ENCODE measurements at regions not wholly inside any gene's neighbourhood (a gene's known extent, or its start where the extent isn't known, plus 50 kb on each side); places are given as distances from the start of the nearest gene placed in this dataset.

DNA sequence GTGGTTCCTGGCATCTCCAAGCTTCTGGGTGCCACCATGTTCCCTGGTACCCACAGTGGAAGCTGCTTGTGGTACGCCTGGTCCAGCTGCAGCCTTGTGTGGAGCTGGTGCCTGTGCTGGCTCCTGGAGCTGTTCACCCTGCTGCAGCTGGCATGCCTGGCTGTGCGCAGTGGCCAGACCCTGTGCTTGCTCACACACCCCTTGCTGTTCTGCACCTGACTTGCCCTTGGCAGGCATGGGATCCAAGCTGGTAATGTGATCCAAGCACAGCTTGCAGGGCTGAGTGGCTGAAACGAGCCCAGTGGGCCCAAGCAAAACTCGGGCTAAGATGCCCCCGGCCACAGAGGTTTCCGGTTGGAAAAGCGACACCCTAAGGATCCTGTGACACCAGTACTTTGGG lies 104.7 kb upstream of the CLMP start:
- H2AFZ ChIP-seq (ENCODE audit: low read length) = no peak overlapping the region
- TF ChIP-seq, protein P1, sequence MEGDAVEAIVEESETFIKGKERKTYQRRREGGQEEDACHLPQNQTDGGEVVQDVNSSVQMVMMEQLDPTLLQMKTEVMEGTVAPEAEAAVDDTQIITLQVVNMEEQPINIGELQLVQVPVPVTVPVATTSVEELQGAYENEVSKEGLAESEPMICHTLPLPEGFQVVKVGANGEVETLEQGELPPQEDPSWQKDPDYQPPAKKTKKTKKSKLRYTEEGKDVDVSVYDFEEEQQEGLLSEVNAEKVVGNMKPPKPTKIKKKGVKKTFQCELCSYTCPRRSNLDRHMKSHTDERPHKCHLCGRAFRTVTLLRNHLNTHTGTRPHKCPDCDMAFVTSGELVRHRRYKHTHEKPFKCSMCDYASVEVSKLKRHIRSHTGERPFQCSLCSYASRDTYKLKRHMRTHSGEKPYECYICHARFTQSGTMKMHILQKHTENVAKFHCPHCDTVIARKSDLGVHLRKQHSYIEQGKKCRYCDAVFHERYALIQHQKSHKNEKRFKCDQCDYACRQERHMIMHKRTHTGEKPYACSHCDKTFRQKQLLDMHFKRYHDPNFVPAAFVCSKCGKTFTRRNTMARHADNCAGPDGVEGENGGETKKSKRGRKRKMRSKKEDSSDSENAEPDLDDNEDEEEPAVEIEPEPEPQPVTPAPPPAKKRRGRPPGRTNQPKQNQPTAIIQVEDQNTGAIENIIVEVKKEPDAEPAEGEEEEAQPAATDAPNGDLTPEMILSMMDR (conservative IDR thresholded peaks at IDR 0.05 in 1 of 2, IDR thresholded peaks at IDR 0.05 in 1 of 2; ENCODE audit: low read depth in 1 of 2, low read length in 2 of 2) = no peak
- TF ChIP-seq EZH2 (IDR thresholded peaks at IDR 0.05; ENCODE audit: low read length, missing control alignments) = no peak
- DNase-seq (ENCODE audit: low read depth in 2 of 2) = no peak
- no peak overlapping the region for H3K9ac ChIP-seq (ENCODE audit: insufficient read depth, low read length)
- H3K4me3 ChIP-seq (replicated peaks in 1 of 4; ENCODE audit: control extremely low read depth in 1 of 4, insufficient read depth in 1 of 4, low read depth in 3 of 4, low read length in 4 of 4) = no peak overlapping the region
- no peaks in the 10 kb centered on the region for H3K9me3 ChIP-seq (ENCODE audit: control insufficient read depth, insufficient read depth, low read depth, low read length)
- peaks cover 2% of the 10 kb centered on the region for H3K4me1 ChIP-seq (ENCODE audit: control insufficient read depth, extremely low read depth, insufficient read depth, low read length)
- H3K79me2 ChIP-seq (ENCODE audit: control insufficient read depth, insufficient read depth, low read length) = no peaks in the 10 kb centered on the region
- H3K27me3 ChIP-seq (ENCODE audit: control insufficient read depth, insufficient read depth, low read length) = peaks cover 16% of the 10 kb centered on the region
- no peak overlapping the region for H3K27ac ChIP-seq (ENCODE audit: insufficient read depth, low read length)
- H3K36me3 ChIP-seq (ENCODE audit: control insufficient read depth, insufficient read depth, low read length) = no peaks in the 10 kb centered on the region
- H4K20me1 ChIP-seq (ENCODE audit: control insufficient read depth, extremely low read depth, insufficient read depth, low read length) = no peaks in the 10 kb centered on the region
- no peak overlapping the region for H3K4me2 ChIP-seq (ENCODE audit: extremely low read depth, insufficient read depth, low read length)

DNA sequence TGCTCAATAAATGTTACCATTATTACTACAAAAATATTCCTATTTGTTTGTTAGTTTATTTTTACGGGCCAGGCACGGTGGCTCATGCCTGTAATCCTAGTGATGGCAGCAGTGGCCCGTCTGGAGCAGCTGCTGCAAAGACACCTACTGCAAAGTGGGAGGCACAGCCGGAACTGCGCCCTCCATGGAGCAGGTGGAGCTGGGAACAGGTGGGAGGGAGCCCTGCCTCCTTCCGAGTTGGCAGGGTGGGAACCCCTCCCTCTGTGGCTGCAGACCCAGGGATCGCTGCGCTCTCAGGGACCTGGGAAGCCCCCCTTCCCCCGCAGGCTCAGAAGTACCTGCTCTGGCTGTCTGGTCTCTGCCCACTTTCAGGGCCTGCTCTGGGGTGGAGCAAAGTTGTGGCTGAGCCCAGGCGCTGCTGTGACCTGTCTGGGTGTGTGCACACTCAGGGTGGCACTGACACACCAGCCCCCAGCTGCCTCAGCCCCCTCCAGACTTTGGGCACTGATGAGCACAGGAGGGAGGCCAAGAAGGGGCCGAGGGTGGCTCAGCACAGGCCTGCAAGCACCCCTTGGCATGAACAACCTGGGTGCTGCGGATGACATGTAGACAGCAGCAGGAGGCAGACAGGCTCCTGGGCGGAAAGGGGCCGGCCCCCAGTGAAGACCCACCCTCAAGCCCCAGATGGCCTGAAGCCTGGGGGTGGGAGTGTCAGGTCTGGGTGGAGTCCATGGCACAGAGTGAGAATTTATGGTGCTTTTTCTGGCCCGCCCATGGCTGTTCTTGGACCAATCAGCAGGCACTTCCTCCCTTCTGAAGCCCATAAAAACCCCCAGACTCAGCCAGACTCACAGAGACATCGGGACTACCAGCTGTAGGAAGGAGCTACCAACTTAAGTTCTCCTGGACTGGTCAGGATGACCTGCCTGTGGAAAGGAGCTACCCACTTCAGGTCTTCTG lies 103.7 kb upstream of the CLMP start:
- Histone ChIP-seq H3K9me3 (ENCODE audit: control insufficient read depth, insufficient read depth, low read depth, low read length) (no peaks in the 10 kb centered on the region), H3K4me1 (ENCODE audit: control insufficient read depth, extremely low read depth, insufficient read depth, low read length) (peaks cover 2% of the 10 kb centered on the region), H3K4me2 (ENCODE audit: extremely low read depth, insufficient read depth, low read length) (no peak overlapping the region), H3K27me3 (ENCODE audit: control insufficient read depth, insufficient read depth, low read length) (peaks cover 16% of the 10 kb centered on the region), H3K79me2 (ENCODE audit: control insufficient read depth, insufficient read depth, low read length) (no peaks in the 10 kb centered on the region), H3K27ac (ENCODE audit: insufficient read depth, low read length) (no peak overlapping the region), H3K4me3 (replicated peaks in 1 of 4; ENCODE audit: control extremely low read depth in 1 of 4, insufficient read depth in 1 of 4, low read depth in 3 of 4, low read length in 4 of 4) (no peak overlapping the region), H3K36me3 (ENCODE audit: control insufficient read depth, insufficient read depth, low read length) (no peaks in the 10 kb centered on the region), H4K20me1 (ENCODE audit: control insufficient read depth, extremely low read depth, insufficient read depth, low read length) (no peaks in the 10 kb centered on the region), H3K9ac (ENCODE audit: insufficient read depth, low read length) (no peak overlapping the region), H2AFZ (ENCODE audit: low read length) (no peak overlapping the region)
- TF ChIP-seq EZH2 (IDR thresholded peaks at IDR 0.05; ENCODE audit: low read length, missing control alignments) = no peak
- TF ChIP-seq, protein P1 (conservative IDR thresholded peaks at IDR 0.05 in 1 of 2, IDR thresholded peaks at IDR 0.05 in 1 of 2; ENCODE audit: low read depth in 1 of 2, low read length in 2 of 2) = no peak
- no peak for DNase-seq (ENCODE audit: low read depth in 2 of 2)

DNA sequence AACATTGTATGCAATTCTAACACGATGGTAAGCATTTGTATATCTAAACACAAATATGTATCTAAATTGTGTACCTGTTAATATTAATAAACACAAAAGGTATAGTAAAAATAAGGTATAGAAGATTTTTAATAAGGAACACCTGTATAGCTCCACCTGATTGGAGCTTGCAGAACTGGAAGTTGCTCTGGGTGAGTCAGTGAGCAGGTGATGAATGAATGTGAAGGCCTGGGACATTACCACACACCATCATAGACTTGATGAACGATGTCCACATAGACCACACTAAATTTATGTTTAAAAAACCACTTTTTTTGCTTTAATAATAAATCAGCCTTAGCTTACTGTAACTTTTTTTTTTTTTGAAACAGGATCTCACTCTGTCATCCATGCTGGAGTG lies 97.6 kb upstream of the CLMP start:
- H3K4me1 ChIP-seq (ENCODE audit: control insufficient read depth, extremely low read depth, insufficient read depth, low read length) = no peaks in the 10 kb centered on the region
- H3K9me3 ChIP-seq (ENCODE audit: control insufficient read depth, insufficient read depth, low read depth, low read length) = no peaks in the 10 kb centered on the region
- no peak overlapping the region for H3K4me3 ChIP-seq (replicated peaks in 1 of 4; ENCODE audit: control extremely low read depth in 1 of 4, insufficient read depth in 1 of 4, low read depth in 3 of 4, low read length in 4 of 4)
- DNase-seq (ENCODE audit: low read depth in 2 of 2) = no peak
- H4K20me1 ChIP-seq (ENCODE audit: control insufficient read depth, extremely low read depth, insufficient read depth, low read length) = no peaks in the 10 kb centered on the region
- H3K9ac ChIP-seq (ENCODE audit: insufficient read depth, low read length) = no peak overlapping the region
- no peaks in the 10 kb centered on the region for H3K36me3 ChIP-seq (ENCODE audit: control insufficient read depth, insufficient read depth, low read length)
- H3K27me3 ChIP-seq (ENCODE audit: control insufficient read depth, insufficient read depth, low read length) = peaks cover 4% of the 10 kb centered on the region
- no peaks in the 10 kb centered on the region for H3K79me2 ChIP-seq (ENCODE audit: control insufficient read depth, insufficient read depth, low read length)
- no peak overlapping the region for H3K4me2 ChIP-seq (ENCODE audit: extremely low read depth, insufficient read depth, low read length)
- no peak for TF ChIP-seq EZH2 (IDR thresholded peaks at IDR 0.05; ENCODE audit: low read length, missing control alignments)
- TF ChIP-seq, protein P1 (conservative IDR thresholded peaks at IDR 0.05 in 1 of 2, IDR thresholded peaks at IDR 0.05 in 1 of 2; ENCODE audit: low read depth in 1 of 2, low read length in 2 of 2) = no peak
- no peak overlapping the region for H3K27ac ChIP-seq (ENCODE audit: insufficient read depth, low read length)
- H2AFZ ChIP-seq (ENCODE audit: low read length) = no peak overlapping the region

Measured in fibroblast of lung (primary cell).